Calu3 (cell line): ENCODE measurements at regions not wholly inside any gene's neighbourhood (a gene's known extent, or its start where the extent isn't known, plus 50 kb on each side); places are given as distances from the start of the nearest gene placed in this dataset.

ENCODE experiments used
- BruUV-seq: library from RNA; stranded (reverse); fragments of 400-500 nt; replicated peaks from 2 replicates; lab custom pipeline; 2021; lab: Mats Ljungman, UMichigan
- CTCF ChIA-PET: fragments of 300-600 bp; sonication (Branson Sonifier 250); formaldehyde crosslinking; loops from one replicate; lab custom pipeline; 2022; ENCODE audit warnings: antibody characterized with exemption; lab: Charles Lee
- DNase-seq: peaks from one replicate; pipeline ENCODE4 v3.0.0; 2022
- H3K27ac Mint-ChIP-seq: one replicate; pipeline ENCODE4 v1.8.0; 2022; ENCODE audit warnings: mixed read lengths; ENCODE audit not compliant: unreplicated experiment
- H3K27me3 Mint-ChIP-seq: one replicate; pipeline ENCODE4 v1.8.0; 2022; ENCODE audit warnings: mixed read lengths; ENCODE audit not compliant: unreplicated experiment
- H3K36me3 Mint-ChIP-seq: one replicate; pipeline ENCODE4 v1.8.0; 2022; ENCODE audit warnings: mild to moderate bottlenecking, moderate library complexity, mixed read lengths; ENCODE audit not compliant: insufficient read depth, unreplicated experiment
- H3K4me1 Mint-ChIP-seq: one replicate; pipeline ENCODE4 v1.8.0; 2022; ENCODE audit warnings: mild to moderate bottlenecking, low read depth, mixed read lengths; ENCODE audit not compliant: unreplicated experiment
- H3K4me3 Mint-ChIP-seq: one replicate; pipeline ENCODE4 v1.8.0; 2022; ENCODE audit warnings: mild to moderate bottlenecking, low read depth, moderate library complexity, mixed read lengths; ENCODE audit not compliant: unreplicated experiment
- H3K9me3 Mint-ChIP-seq: one replicate; pipeline ENCODE4 v1.8.0; 2022; ENCODE audit warnings: low read depth, mixed read lengths; ENCODE audit not compliant: unreplicated experiment
- intact Hi-C: fragments of 100-400 bp; cut with micrococcal nuclease; formaldehyde crosslinking; loops from one replicate; pipeline ENCODE4 v1.10.0; 2022; ENCODE audit not compliant: unreplicated experiment
- TF ChIP-seq, protein P1 (sequence below): fragments of 200-600 bp; IDR thresholded peaks from one replicate; pipeline ENCODE4 v1.8.0; 2022; ENCODE audit warnings: antibody characterized with exemption; ENCODE audit not compliant: unreplicated experiment

DNA sequence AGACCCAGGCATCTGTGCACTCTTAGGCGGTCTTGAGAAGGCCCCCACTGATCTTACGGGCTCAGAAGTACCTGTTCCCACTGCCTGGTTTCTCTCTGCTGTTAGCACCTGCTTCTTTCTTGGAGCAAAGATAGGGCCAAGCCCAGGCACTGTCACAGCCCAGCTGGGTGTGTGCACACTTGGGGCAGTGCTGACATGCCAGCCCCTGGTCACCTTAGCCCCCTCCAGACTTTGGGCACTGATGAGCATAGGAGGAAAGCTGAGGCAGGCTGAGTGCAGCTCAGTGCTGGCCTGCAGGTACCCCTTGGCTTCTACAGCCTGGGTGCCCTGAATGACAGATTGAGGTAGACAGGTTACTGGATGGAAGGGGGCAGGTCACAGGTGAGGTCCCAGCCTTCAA, 105.7 kb upstream of the AHI1 start:
- H3K4me1 Mint-ChIP-seq, result no peaks in the 10 kb centered on the region
- TF ChIP-seq, protein P1, sequence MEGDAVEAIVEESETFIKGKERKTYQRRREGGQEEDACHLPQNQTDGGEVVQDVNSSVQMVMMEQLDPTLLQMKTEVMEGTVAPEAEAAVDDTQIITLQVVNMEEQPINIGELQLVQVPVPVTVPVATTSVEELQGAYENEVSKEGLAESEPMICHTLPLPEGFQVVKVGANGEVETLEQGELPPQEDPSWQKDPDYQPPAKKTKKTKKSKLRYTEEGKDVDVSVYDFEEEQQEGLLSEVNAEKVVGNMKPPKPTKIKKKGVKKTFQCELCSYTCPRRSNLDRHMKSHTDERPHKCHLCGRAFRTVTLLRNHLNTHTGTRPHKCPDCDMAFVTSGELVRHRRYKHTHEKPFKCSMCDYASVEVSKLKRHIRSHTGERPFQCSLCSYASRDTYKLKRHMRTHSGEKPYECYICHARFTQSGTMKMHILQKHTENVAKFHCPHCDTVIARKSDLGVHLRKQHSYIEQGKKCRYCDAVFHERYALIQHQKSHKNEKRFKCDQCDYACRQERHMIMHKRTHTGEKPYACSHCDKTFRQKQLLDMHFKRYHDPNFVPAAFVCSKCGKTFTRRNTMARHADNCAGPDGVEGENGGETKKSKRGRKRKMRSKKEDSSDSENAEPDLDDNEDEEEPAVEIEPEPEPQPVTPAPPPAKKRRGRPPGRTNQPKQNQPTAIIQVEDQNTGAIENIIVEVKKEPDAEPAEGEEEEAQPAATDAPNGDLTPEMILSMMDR, result no peak
- no peaks in the 10 kb centered on the region for H3K36me3 Mint-ChIP-seq
- CTCF ChIA-PET, result no interaction called here
- DNase-seq, result no peak
- H3K4me3 Mint-ChIP-seq, result no peak overlapping the region
- no TSS peak for BruUV-seq
- intact Hi-C loops, result no loop called here
- H3K27ac Mint-ChIP-seq, result no peak overlapping the region
- no peaks in the 10 kb centered on the region for H3K27me3 Mint-ChIP-seq
- H3K9me3 Mint-ChIP-seq, result no peaks in the 10 kb centered on the region

DNA sequence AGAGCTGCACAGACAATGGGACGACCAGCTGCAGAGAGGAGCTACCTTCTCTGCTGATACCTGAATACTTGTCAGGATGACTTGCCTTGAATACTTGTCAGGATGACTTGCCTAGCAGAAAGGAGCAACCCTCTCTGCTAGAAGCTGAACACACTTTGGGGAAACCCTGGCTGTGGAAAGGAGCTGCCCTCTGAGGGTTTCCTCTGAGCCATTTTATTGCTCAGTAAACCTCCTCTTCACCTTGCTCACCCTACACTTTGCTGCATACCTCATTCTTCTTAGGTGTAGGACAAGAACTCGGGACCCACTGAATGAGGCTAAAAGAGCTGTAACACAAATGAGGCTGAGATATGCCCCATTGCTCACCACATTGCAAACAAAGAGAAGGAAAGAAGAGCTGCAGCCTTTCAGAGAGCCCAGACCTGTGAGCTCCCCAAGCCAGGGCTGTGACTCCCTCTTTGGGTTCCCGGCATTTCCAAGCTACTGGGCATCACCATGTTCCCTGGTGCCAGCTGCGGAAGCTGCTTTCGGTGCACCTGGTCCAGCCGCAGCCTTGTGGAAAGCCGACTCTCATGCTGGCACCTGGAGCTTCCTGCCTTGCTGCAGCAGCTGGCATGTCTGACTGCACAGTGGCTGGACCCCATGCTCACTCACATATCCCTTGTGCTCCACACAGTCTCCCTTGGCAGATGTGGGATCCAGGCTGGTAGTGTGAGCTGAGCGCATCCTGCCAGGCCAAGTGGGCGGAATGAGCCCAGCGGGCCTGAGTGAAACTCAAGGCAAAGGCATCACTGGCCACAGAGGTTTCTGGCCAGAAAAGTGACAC, 106.7 kb upstream of the AHI1 start:
- no peaks in the 10 kb centered on the region for H3K27me3 Mint-ChIP-seq
- BruUV-seq, result no TSS peak
- CTCF ChIA-PET, result no interaction called here
- no peak overlapping the region for H3K27ac Mint-ChIP-seq
- no peaks in the 10 kb centered on the region for H3K9me3 Mint-ChIP-seq
- TF ChIP-seq, protein P1, result no peak
- no peak overlapping the region for H3K4me3 Mint-ChIP-seq
- no peak for DNase-seq
- H3K4me1 Mint-ChIP-seq, result no peaks in the 10 kb centered on the region
- intact Hi-C loops, result no loop called here
- no peaks in the 10 kb centered on the region for H3K36me3 Mint-ChIP-seq

DNA sequence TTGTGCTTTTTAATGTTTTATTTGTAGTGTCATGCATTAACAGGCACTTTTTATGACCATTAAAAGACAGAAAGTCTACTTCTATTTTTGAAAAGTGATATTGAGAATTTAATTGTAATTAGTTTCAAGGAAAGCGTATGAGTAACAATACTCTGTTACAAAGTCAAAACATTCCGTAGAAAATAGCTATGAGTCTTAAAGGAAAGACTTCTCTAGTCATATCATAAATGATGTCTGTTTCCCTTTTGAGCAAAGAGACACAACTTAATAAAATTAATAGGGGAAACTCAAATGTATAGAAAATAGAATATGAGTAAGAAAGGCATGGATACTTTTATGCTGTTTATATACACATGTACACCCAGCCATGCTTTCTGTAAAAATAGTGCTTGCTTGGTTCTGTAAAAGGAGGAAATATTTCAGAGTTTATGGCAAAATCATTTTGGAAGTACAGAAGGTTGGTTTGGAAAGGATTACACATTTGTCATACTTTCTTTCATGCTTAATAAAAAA, 107.8 kb upstream of the AHI1 start:
- TF ChIP-seq, protein P1, result no peak
- intact Hi-C loops, result no loop called here
- Mint-ChIP-seq H3K4me1 (no peaks in the 10 kb centered on the region), H3K27ac (no peak overlapping the region), H3K9me3 (no peaks in the 10 kb centered on the region), H3K36me3 (no peaks in the 10 kb centered on the region), H3K4me3 (no peak overlapping the region), H3K27me3 (no peaks in the 10 kb centered on the region)
- no TSS peak for BruUV-seq
- CTCF ChIA-PET, result no interaction called here
- no peak for DNase-seq

DNA sequence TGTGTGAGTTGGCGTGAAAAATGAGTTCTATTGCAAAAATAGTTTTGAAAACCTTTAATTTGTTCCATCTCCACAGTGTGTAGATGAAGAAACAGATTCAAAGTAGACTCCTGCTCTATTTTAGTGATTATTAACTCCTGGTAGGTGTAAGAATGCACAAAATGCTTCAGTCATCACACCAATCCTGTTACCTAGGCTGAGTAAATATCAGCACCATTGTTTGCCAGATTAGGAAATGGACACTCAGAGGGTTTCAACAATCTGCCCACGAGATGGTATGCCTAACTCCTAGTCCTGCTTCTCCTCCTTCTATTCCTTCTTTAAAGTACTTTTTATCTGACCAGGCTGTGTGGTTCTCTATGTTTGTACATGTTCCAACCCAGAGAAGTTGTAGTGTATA, 108.9 kb upstream of the AHI1 start:
- TF ChIP-seq, protein P1, result no peak
- Mint-ChIP-seq H3K4me3 (no peak overlapping the region), H3K4me1 (no peaks in the 10 kb centered on the region), H3K27me3 (no peaks in the 10 kb centered on the region), H3K9me3 (no peaks in the 10 kb centered on the region), H3K36me3 (no peaks in the 10 kb centered on the region), H3K27ac (no peak overlapping the region)
- no peak for DNase-seq
- BruUV-seq, result no TSS peak
- CTCF ChIA-PET, result no interaction called here
- intact Hi-C loops, result no loop called here
